Hematopoietic multipotent progenitor cell treated with erythropoietin and hydrocortisone succinate and interleukin-3 and kit ligand, for 15 days (in vitro differentiated cells): ENCODE measurements at regions not wholly inside any gene's neighbourhood (a gene's known extent, or its start where the extent isn't known, plus 50 kb on each side); places are given as distances from the start of the nearest gene placed in this dataset.
A peak's percentile ranks its signal among the peaks of the same experiment; 100 is the strongest.

Experiments
- DNase-seq: peaks from one replicate; pipeline ENCODE4 v3.0.0-alpha.2; 2015; ENCODE audit warnings: low spot score

DNA sequence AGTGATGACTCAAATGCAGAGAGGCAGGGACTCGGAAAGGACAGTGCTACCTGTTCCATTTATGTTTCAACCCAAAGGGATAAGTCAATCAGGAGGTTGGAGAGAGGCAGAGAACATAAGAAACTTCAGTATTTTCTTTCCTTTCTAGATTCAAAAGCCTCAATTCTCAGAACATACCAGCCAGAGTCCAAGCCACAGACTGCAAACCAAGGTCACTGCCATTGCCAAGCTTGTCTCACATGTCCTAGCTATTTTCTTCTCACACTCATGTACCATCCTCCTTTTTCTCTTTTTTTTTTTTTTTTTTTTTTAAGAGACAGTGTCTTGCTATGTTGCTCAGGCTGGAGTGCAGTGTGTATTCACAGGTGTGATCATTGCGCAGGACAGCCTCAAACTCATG lies 111.7 kb upstream of the AKIP1 start:
- no peak for DNase-seq

DNA sequence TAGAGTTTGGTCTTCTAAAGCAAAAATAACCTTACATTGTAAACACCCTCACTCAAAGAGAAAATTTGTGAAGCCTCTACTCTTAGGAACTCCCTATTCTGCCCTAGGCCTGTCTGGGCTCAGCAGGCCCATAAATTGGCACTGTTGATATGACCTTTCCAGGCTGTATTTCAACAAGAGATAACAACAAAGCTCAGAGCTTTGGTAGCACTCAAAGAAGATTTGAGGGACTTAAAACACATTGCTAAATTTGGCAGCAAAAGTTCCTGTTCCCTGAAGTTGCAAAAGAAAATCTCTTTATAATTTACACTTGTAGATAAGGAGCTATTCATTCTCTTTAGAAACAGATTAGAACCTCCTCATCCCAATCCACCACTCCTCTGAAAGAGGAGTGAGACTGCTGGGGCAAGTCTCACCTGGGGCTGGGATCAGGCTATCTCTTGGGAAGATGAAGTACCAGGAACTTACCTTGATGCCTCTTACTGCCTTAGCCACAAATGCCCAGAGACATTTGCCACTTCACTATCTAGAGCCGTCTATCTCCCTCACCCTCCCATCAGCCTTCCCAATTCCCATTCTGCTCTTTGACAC lies 110.4 kb upstream of the AKIP1 start:
- DNase-seq: no peak

DNA sequence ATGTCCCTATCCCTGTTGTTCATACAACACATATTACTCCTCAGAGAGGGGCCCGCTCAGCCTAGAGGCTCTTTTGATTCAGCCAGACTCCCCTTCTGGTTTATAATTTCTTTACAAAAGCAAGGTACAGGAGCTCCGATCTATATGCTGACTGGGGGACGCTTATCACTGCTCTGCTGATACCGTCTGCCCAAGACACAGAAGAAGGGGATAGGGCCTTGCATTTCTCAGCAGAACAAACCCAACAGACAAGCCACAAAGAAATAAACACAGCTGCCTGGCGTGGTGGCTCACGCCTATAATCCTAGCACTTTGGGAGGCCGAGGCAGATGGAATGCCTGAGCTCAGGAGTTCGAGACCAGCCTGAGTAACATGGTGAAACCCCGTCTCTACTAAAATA lies 109.9 kb upstream of the AKIP1 start:
- DNase-seq: no peak

DNA sequence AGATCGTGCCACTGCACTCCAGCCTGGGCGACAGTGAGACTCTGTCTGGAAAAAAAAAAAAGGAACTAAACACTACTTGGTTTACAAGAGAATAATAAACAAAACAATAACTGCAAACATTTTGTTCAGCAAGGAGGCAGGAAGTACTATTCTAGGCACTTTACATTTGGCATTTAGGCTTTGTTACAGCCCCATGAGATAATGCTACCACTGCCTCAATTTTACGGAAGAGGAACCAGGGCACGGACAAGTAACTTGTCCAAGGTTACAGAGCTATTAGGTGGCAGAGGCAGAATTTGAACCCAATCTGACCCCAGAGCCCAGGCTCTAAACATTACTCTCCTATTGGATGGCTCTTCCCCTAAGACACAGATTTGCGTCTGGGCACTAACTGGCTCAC lies 108.7 kb upstream of the AKIP1 start:
- DNase-seq: no peak

DNA sequence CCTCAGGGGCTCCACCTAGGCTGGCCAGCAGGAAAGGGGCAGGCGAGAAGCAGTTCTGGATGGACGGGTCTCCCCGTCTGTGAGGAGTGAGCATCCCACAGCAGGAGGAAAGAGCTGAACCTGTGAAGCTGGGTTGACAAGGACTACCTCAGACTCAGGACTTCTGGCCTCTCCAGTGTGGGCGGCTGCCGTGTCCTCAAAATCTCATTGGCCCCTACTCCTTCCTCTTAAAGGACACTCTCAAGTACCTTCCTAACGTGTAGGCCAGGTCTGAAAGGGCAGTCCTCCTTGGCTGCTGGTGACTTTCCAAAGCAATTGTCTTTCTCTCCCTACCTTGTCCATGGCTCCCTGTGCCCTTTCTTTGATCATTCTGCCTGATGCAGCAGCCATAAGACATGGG lies 107.0 kb upstream of the AKIP1 start:
- no peak for DNase-seq

DNA sequence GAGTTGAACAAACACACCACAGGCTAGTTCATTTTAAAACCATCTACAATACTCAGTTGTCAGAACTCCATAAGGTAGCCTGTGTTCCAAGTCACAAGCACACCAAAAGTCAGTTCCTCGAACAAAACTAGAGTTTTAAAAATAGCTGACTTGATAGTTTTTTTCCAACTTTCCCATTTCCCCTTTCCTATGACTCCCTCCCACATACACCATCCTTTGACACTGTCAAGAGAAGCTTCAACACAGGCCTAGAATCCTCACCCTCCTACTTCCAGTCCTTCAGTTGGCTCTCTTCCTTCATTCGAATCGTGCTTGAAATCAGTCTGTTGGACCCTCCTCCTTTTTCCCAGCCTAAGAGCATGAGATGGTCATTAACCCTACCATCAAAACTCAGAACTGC lies 105.7 kb upstream of the AKIP1 start:
- no peak for DNase-seq

DNA sequence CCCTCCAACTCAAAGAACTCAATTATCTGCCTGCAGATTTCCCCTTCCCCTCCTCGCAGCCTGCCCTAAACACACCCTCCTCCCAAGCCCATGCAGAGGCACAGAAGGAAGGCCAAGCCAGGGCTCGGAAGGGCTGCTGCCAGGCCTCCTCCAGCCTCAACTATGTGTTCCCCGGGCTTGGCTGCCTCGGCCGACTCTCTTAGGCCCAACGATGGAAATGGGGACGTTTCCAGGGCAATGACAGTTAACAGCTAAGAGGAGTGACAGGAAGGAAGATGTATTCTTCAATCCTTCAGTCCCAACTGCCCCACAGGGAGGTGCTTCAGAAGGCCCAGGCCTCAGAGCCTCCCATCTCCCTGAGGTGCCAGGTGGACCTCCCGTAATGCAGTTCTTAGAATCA lies 104.0 kb upstream of the AKIP1 start:
- no peak for DNase-seq

DNA sequence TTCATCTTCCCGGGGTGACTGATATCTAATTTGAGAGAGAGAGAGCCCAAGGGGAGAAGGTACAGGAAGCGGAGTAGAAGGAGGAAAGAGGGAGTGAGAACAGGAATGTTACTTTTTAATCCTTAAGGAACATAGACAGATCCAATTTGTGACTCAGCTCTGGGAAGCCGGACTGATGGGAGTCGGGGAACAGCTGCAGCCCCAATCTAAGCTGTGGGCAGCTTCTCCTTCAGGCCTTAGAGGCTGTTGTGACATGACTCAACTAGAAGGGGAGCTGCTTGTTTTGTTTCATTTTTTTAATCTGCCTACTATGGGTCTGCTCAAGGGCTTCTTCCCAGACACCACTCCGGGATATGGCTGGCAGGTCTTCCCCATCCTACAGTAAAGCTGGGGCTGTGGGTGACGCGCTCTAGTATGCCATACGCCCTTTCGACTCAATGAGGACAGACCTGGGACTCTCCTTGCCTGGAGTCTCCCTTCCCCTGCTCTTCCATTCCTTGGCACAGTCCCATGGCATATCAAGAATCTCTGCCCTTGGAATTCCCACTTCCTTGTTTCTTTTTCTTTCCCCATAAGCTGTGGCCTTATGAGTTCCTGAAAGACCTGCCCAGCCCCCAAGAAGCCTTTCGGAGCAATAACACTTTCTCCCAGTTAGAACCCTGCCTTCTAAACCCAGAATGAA lies 103.3 kb upstream of the AKIP1 start:
- no peak for DNase-seq

DNA sequence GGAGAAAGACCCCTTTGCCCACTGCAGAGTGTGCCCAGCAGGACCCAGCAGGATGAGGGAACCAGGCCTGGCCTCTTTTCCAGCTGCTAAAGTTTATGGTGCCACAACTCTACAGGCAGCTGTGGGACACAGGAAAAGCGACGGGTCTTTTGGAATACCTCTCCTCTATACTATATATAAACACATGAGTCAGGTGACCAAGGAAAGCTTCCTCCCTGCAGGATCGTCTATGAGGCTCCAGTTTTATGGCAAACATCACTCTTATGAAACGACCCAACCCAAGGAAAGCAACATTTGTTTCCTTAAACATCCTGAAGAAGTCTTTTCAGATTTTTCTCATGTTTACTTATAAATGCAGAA lies 102.8 kb upstream of the AKIP1 start:
- no peak for DNase-seq

DNA sequence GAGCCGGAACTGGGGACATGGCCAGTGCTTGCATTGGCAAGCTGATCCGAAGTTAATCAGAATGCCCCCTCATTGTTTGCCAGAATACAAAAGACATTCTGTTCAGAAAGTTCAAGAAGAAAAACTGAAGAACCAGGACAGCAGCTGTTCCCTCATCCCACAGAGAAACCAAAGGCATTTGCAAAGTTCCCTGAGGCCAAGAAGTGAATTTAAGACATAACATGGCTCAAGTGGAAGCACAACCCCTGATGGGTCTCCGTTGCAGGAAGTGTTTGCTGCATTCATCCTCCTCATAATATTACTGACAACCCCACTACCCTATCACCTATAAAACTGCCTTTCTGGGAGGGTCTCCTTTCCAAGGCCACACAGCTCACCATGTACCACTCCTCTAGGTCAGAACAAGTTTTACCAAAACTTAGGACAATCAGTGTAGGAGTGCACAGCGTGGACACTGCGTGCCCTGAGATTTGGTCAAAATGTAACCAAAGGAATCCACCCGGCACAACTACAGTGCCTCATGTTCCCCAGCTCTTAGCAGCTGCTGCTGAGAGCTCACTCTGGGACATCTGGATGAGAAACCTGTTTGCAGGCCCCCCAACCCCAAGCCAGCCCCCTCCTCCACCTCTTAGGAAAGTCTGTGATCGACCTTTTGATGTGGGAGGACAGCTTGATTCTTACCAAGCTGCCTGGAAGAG lies 101.6 kb upstream of the AKIP1 start:
- no peak for DNase-seq

DNA sequence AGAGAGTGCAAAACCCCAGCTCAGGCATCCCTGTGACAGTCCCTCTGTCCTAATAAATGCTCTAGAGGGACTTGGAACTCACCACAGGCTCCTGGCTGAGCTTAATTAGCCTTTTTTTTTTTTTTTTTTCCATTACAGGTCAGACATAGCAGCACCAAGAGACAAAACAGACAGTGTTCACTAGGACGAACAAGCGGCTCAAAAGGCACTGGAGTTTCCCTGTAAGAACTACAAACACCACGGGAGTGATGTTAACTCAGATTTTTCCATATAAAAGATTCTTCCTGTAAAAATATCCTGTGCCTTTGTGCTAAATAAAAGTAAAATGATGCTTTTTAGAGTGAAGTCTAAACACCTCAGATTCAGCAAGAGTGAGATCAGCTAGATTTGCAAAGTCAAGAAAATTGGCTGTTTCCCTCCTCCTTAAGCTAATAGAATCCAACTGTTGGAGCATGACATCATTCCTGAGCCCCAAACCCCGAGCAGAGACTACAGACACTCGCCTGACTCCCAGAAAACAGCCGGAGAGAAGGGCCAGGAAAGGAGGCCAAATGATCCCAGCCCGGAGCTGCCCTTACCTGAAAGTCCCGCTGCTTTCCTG lies 101.0 kb upstream of the AKIP1 start:
- DNase-seq: no peak

DNA sequence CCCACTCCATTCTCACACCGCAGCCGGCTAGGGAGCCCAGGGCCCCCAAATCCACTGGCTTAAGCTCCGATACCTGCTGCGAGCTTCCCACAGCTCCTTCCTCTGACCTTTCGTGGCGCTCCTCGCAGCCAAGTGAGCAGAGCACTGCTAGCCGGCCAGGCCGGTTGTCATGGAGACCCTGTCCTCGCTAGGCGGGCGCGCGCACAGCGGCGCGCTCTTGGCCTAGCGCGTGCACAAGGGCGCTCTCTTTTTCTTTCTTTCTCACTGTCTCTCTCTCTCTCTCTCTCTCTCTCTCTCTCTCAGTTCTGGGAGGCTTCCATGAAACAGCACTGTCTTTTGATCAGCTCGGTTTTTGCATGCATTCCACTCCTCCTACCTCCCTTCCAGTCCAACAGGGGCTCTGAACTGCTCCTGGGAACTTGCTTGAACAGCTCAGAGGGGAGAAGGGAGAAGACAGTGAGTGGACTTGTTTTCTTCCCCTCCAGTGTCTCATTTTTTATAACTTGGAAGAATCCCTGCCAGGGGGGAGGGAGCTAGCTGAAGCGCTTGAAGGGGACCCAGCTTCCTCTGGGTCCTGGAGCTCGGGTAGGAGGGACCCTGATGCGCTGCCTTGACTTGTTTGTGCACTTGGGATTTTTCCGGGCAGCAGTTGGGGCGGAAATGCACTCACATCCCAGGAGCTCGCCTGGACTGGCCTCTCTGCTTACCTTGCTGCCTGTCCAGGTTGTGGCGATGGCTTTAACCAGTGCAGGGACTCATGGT lies 100.3 kb upstream of the AKIP1 start:
- DNase-seq: no peak

DNA sequence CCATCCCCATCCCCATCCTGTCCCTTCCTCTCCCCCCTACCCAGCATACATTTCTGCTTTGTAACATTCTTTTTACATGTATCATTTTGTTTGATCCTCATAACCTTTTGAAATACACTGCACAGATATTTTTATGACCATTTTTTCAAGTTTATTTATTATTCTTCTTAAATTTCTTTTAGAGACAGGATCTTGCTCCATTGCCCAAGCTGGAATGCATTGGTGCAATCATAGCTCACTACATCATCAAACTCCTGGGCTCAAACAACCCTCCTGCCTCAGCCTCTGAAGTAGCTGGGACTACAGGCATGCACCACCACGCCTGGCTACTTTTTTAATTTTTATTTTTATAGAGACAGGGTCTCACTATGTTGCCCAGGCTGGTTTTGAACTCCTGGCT lies 99.4 kb upstream of the AKIP1 start:
- DNase-seq: no peak

DNA sequence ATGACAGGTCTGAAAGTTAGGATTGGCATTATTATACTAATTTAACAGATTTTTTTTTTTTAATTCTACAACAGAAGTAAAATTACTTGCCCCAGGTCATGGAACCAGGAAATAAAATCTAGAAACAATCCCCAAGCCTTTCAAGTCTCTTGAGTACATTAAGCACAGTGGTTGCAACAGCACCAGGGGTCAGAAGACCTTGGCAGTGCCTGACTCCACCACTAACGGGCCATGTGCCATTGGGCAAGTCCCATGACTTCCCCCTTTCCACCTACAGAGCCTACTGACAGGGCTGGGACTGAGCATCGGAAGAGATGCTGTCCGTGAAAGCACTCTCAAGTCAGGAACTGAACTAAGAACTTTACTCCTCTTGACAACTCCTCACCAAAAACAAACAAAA lies 98.6 kb upstream of the AKIP1 start:
- DNase-seq: no peak

DNA sequence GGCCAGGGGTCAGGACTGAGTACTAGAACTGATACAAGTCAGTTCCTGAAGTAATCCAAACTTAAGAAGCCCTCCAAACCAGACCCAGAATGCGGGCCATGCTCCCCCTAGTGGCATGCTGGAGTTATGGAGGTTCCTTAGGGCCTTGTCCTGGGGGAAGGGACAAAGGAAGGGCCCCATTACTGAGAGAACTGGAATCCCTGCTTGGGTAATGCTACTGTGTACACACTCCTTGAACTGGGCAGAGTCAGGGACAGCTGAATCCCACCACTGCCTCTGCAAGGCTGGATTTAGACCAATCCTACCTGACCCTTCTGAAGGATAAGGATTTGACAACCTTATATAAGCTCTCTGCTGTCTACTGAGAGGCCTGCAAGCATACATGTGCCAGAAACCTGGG lies 97.3 kb upstream of the AKIP1 start:
- peak; percentile 78 for DNase-seq

DNA sequence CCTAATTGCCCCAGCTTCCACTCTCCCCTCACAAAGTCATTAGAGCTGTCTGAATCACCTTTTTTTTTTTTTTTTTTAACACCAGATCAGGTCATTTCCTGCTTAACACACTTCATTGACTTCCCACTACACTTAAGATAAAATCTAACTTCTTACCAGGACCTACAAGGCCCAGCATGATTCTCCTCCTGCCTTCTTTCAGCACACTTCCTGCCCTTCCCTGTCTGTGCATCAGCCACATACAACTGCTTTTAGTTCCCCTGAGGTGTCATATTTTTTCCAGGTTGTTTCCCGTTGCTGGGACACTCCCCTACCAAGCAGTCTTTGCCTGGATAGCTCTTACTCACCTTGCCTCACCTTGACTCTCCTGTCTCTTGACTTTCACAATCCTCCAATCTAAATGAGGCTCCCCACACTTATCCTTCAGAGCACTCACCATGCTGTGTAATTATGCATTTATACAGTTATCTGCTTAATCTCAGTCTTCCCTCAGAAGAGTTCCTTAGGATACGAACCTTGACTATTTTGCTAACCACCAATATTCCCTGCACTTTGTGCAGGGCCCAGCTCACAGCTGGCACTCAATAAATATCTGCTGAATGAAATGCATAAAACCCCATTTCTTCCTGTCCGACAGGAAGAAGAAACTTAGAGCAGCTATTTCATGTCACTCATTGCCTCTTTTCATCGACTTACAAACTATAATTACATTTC lies 96.6 kb upstream of the AKIP1 start:
- DNase-seq: no peak

DNA sequence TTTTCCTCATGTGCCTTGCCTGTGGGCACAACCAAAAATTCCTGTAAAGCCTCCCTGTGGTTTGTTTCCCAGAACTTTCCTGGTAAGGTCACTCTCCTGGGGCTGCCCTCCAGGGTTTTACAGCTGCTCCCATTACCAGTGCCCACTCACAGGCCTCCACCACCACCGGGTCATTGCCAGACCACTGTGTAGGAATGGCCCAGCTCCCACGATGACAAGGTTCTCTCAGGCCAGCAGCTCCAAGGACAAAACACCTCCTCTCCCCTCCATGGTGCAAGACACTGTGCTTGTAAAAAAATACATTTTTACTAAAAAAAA lies 96.1 kb upstream of the AKIP1 start:
- DNase-seq: no peak

DNA sequence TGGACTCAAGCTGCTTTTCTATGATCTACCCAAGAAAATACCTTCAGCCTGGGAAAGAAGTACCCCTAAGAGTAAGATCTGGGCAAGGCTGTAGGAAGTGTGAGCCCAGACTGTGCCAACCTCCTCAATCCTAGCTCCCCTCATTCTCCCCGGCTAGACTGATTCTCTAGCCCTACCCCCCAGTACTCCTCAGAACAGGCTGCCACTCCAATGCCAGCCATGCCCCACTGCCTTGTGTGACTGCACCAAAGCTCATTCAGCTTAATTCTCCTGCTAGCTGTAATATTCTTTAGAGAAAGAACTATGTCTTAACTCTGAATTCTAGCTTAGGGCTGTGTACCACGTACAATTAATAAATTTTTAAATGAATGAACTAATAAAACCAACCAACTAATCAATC lies 92.6 kb upstream of the AKIP1 start:
- DNase-seq: no peak

DNA sequence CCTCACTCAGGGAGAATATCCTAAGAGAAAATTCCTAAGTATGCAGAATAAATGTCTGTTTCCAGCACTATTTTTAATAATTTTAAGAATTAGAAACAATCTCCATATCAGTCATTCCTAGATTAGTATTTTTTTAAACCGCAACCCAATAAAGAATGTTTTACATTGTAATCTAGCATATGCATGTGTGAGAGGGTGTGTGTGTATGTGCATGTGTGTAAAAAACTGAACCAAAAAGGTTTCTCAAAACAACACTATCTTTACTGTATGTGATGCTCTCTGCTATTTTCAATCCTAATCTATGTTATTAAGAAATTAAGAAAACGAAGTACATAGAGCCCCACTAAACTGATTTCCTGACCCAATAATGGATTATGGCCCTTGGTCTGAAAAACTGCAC lies 90.6 kb upstream of the AKIP1 start:
- DNase-seq: no peak

DNA sequence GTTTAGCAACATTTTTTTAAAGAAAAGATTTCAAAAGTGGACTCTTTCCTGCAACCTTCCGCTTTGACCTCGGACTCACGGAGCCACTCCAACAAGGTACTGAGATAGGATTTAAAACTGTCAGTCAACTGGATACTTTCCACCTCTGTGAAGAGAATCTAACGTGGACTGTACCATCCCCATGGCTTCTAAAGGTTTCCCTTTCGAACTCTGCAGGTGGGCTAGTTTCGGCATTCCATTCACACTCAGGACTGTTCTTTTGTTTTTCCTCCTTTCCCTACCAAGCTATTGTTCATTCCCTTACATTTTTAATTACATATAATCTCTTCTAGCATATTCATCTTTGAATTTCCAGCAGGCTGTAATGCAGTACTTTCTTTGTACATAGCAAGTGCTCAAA lies 88.5 kb upstream of the AKIP1 start:
- no peak for DNase-seq

DNA sequence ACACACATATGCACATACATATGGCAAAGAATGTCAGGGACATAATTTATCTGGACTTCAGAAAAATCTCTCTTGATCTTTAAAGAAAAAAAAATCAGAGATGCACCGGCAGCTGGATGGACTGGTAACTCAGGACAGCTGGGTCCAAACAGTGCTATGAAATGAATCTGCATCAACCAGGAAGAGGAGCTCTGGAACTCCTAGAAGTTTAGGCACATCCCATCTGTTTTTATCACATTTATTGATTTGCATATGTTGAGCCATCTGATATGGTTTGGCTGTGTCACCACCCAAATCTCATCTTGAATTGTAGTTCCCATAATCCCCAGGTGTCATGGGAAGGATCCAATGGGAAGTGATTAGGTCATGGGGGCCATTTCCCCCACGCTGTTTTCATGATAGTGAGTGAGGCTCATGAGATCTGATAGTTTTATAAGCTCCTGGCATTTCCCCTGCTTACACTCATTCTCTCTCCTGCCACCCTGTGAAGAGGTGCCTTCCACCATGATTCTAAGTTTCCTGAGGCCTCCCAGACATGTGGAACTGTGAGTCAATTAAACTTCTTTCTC lies 87.7 kb upstream of the AKIP1 start:
- DNase-seq: no peak
